PC-9 (cell line): ENCODE measurements at regions not wholly inside any gene's neighbourhood (a gene's known extent, or its start where the extent isn't known, plus 50 kb on each side); places are given as distances from the start of the nearest gene placed in this dataset.
"Not testable (repeated sequence)": the region's sequence is repeated elsewhere in the genome, so short reads cannot be mapped to it uniquely, and the experiment has no call there.

Experiments
- CTCF ChIP-seq: fragments of 200-600 bp; sonication (generic); conservative IDR thresholded peaks from 2 replicates; pipeline ENCODE4 v1.6.1; 2017; ENCODE audit warnings: mixed run types, antibody characterized with exemption, mild to moderate bottlenecking, moderate library complexity
- EZH2 ChIP-seq: fragments of 200-600 bp; sonication (generic); IDR thresholded peaks from 2 replicates; pipeline ENCODE4 v1.8.0; 2017; ENCODE audit warnings: antibody characterized with exemption, low read depth

DNA sequence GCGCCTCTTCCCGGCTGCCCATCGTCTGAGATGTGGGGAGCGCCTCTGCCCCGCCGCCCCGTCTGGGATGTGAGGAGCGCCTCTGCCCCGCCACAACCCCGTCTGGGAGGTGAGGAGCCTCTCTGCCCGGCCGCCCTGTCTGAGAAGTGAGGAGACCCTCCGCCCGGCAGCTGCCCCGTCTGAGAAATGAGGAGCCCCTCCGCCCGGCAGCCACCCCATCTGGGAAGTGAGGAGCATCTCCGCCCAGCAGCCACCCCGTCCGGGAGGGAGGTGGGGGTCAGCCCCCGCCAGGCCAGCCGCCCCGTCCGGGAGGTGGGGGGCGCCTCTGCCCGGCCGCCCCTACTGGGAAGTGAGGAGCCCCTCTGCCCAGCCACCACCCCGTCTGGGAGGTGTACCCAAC, 275.1 kb downstream of the CDK5RAP2 start:
- TF ChIP-seq CTCF, EZH2: not testable (repeated sequence)
